ENCODE measurements at regions not wholly inside any gene's neighbourhood (a gene's known extent, or its start where the extent isn't known, plus 50 kb on each side); places are given as distances from the start of the nearest gene placed in this dataset.

GRCh38 chr7:157077986-157078644 lies 60.6 kb upstream of the UBE3C start:
- no peak for TF ChIP-seq ZNF114 (CRISPR knock-in tag; IDR thresholded peaks at IDR 0.05)
- no peak for TF ChIP-seq EZH2 (IDR thresholded peaks at IDR 0.05; ENCODE audit: low read depth, unreplicated experiment)
- no peak for TF ChIP-seq JUNB (IDR thresholded peaks at IDR 0.05; ENCODE audit: unreplicated experiment)
- no peak for TF ChIP-seq EZH2phosphoT487 (IDR thresholded peaks at IDR 0.05; ENCODE audit: unreplicated experiment)
- TF ChIP-seq STAT1 (IDR thresholded peaks at IDR 0.05; ENCODE audit: unreplicated experiment) = no peak
- TF ChIP-seq ZNF331 (CRISPR knock-in tag; IDR thresholded peaks at IDR 0.05; ENCODE audit: low read depth) = no peak
- no peak for TF ChIP-seq ZNF462 (CRISPR knock-in tag; IDR thresholded peaks at IDR 0.05)
- no peak for TF ChIP-seq NANOG (IDR thresholded peaks at IDR 0.05; ENCODE audit: borderline replicate concordance)
- TF ChIP-seq REST (IDR thresholded peaks at IDR 0.05; ENCODE audit: unreplicated experiment) = no peak
- no peak for TF ChIP-seq POLR2AphosphoS5 (IDR thresholded peaks at IDR 0.05; ENCODE audit: low read depth)
- TF ChIP-seq CREB1 (CRISPR knock-in tag; IDR thresholded peaks at IDR 0.05; ENCODE audit: low read depth) = no peak
- TF ChIP-seq CTCF (conservative IDR thresholded peaks at IDR 0.05; ENCODE audit: low read depth in 2 of 2) = no peak
- TF ChIP-seq ETS1 (IDR thresholded peaks at IDR 0.05) = no peak
- Histone ChIP-seq H3K27me3 (ENCODE audit: insufficient read depth) (peaks cover 24% of the 10 kb centered on the region), H3K79me2 (replicated peaks; ENCODE audit: insufficient read depth) (no peaks in the 10 kb centered on the region), H4K20me1 (replicated peaks; ENCODE audit: insufficient read depth) (no peaks in the 10 kb centered on the region), H3K9me2 (ENCODE audit: insufficient read depth) (no peaks in the 10 kb centered on the region), H3K4me2 (peak overlapping the region; percentile 80), H3F3A (replicated peaks; ENCODE audit: low read depth) (0 out of 2 replicates have a peak, but pooled peaks cover 4% of the 10 kb centered on the region), H3K4me1 (ENCODE audit: insufficient read depth) (peaks cover 3% of the 10 kb centered on the region; the same call in 1 of the 2 replicates), H2AFZ (peak overlapping the region; percentile 92), H3K36me3 (ENCODE audit: insufficient read depth) (no peaks in the 10 kb centered on the region), H3K4me3 (peak overlapping the region; percentile 52), H3K27ac (ENCODE audit: low read depth) (no peak overlapping the region)
- Mint-ChIP-seq H3K36me3 (ENCODE audit: low read depth) (peaks cover 1% of the 10 kb centered on the region; the same call in 2 of the 3 replicates), H3K27ac (no peak overlapping the region), H3K4me3 (peak overlapping the region; percentile 70), H3K27me3 (ENCODE audit: insufficient read depth, low read depth, poor library complexity) (peaks cover 35% of the 10 kb centered on the region), H3K4me1 (peaks cover 5% of the 10 kb centered on the region; the same call in 2 of the 3 replicates), H3K9me3 (peaks cover 5% of the 10 kb centered on the region)
- ATAC-seq (peak; percentile 90), DNase-seq (ENCODE audit: low spot score) (peak; percentile 71)
